Neural progenitor cell (in vitro differentiated cells): ENCODE measurements at regions not wholly inside any gene's neighbourhood (a gene's known extent, or its start where the extent isn't known, plus 50 kb on each side); places are given as distances from the start of the nearest gene placed in this dataset.

ENCODE experiments used
- DNase-seq: peaks from one replicate; pipeline ENCODE4 v3.0.0-alpha.2; 2016; ENCODE audit warnings: low spot score
- H2AFZ ChIP-seq: fragments of 200-600 bp; sonication (generic); replicated peaks from 2 replicates; pipeline ENCODE4 v1.6.1; 2016; ENCODE audit warnings: antibody characterized with exemption
- H3F3A ChIP-seq: fragments of 200-600 bp; sonication (generic); 2 replicates; pipeline ENCODE4 v1.6.1; 2016; ENCODE audit warnings: antibody characterized with exemption, low read depth
- H3K27ac ChIP-seq: fragments of 200-600 bp; sonication (generic); 2 replicates; pipeline ENCODE4 v1.5.1; 2016; ENCODE audit warnings: mild to moderate bottlenecking
- H3K27me3 ChIP-seq: fragments of 200-600 bp; sonication (generic); 2 replicates; pipeline ENCODE4 v1.6.1; 2016; ENCODE audit warnings: mild to moderate bottlenecking, moderate library complexity
- H3K36me3 ChIP-seq: fragments of 200-600 bp; sonication (generic); 2 replicates; pipeline ENCODE4 v1.5.1; 2016
- H3K4me1 ChIP-seq: fragments of 200-600 bp; sonication (generic); 2 replicates; pipeline ENCODE4 v1.6.1; 2016; ENCODE audit warnings: mixed run types
- H3K4me2 ChIP-seq: fragments of 200-600 bp; sonication (generic); 2 replicates; pipeline ENCODE4 v1.6.1; 2016
- H3K4me3 ChIP-seq: fragments of 200-600 bp; sonication (generic); 2 replicates; pipeline ENCODE4 v1.5.1; 2016
- H3K79me2 ChIP-seq: fragments of 200-600 bp; sonication (generic); 2 replicates; pipeline ENCODE4 v1.6.1; 2016; ENCODE audit warnings: low read depth
- H3K9ac ChIP-seq: fragments of 200-600 bp; sonication (generic); 2 replicates; pipeline ENCODE4 v1.6.1; 2016
- H3K9me3 ChIP-seq: fragments of 200-600 bp; sonication (generic); 2 replicates; pipeline ENCODE4 v1.5.1; 2016; ENCODE audit warnings: low read depth
- H4K20me1 ChIP-seq: fragments of 200-600 bp; sonication (generic); 2 replicates; pipeline ENCODE4 v1.6.1; 2016; ENCODE audit warnings: low read depth
- H3K27ac Mint-ChIP-seq: 3 replicates; pipeline ENCODE4 v1.8.0; 2021; ENCODE audit warnings: mixed read lengths
- H3K27me3 Mint-ChIP-seq: 2 replicates; pipeline ENCODE4 v1.8.0; 2022; ENCODE audit warnings: low read depth, mild to moderate bottlenecking, inconsistent platforms, moderate library complexity, mixed read lengths; ENCODE audit not compliant: insufficient read depth
- H3K36me3 Mint-ChIP-seq: 3 replicates; pipeline ENCODE4 v1.8.0; 2021; ENCODE audit warnings: mixed read lengths
- H3K4me1 Mint-ChIP-seq: 3 replicates; pipeline ENCODE4 v1.8.0; 2021; ENCODE audit warnings: mixed read lengths
- H3K4me3 Mint-ChIP-seq: 3 replicates; pipeline ENCODE4 v1.8.0; 2021; ENCODE audit warnings: mild to moderate bottlenecking, moderate library complexity, mixed read lengths
- H3K9me3 Mint-ChIP-seq: 3 replicates; pipeline ENCODE4 v1.8.0; 2020; ENCODE audit warnings: mixed read lengths
- EZH2 ChIP-seq: fragments of 200-600 bp; sonication (generic); IDR thresholded peaks from 2 replicates; pipeline ENCODE4 v1.6.1; 2017; ENCODE audit warnings: antibody characterized with exemption, mild to moderate bottlenecking, moderate library complexity
- EZH2phosphoT487 ChIP-seq: fragments of 200-600 bp; sonication (generic); IDR thresholded peaks from 2 replicates; pipeline ENCODE4 v1.6.1; 2017; ENCODE audit warnings: antibody characterized with exemption
- TF ChIP-seq, protein P1 (sequence below): fragments of 200-600 bp; sonication (generic); IDR thresholded peaks from 2 replicates; pipeline ENCODE4 v1.5.1; 2017; ENCODE audit warnings: antibody characterized with exemption, mild to moderate bottlenecking

DNA sequence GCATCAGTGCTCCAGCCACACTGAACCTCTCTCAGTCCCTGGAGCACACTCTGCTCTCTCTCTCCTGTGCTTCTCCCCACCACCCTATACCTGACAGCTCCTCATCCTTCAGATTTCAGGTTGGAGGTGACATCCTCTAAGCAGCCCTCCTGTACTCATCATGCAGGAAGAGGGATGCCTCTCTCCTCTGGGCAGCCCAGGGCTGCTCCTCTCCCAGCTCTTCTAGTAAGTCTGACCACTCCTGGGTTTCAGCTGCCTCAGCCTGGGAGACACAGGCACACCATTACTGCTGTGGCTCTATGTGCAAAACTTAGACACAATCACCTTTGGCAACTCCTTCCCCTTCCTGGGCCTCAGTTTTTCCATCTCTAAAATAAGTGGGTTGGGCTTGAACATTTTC lies 232.4 kb upstream of the BRINP1 start:
- peaks cover 17% of the 10 kb centered on the region for H3K4me1 ChIP-seq
- H3F3A ChIP-seq = no peaks in the 10 kb centered on the region
- DNase-seq = no peak
- H3K9ac ChIP-seq = no peak overlapping the region
- H3K27ac ChIP-seq = no peak overlapping the region
- TF ChIP-seq, protein P1, sequence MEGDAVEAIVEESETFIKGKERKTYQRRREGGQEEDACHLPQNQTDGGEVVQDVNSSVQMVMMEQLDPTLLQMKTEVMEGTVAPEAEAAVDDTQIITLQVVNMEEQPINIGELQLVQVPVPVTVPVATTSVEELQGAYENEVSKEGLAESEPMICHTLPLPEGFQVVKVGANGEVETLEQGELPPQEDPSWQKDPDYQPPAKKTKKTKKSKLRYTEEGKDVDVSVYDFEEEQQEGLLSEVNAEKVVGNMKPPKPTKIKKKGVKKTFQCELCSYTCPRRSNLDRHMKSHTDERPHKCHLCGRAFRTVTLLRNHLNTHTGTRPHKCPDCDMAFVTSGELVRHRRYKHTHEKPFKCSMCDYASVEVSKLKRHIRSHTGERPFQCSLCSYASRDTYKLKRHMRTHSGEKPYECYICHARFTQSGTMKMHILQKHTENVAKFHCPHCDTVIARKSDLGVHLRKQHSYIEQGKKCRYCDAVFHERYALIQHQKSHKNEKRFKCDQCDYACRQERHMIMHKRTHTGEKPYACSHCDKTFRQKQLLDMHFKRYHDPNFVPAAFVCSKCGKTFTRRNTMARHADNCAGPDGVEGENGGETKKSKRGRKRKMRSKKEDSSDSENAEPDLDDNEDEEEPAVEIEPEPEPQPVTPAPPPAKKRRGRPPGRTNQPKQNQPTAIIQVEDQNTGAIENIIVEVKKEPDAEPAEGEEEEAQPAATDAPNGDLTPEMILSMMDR = no peak
- TF ChIP-seq EZH2 = no peak
- no peak for TF ChIP-seq EZH2phosphoT487
- no peaks in the 10 kb centered on the region for H4K20me1 ChIP-seq
- no peaks in the 10 kb centered on the region for H3K79me2 ChIP-seq
- H3K27me3 Mint-ChIP-seq = no peaks in the 10 kb centered on the region
- no peak overlapping the region for H3K27ac Mint-ChIP-seq
- no peaks in the 10 kb centered on the region for H3K4me1 Mint-ChIP-seq
- no peak overlapping the region for H2AFZ ChIP-seq
- no peaks in the 10 kb centered on the region for H3K9me3 ChIP-seq
- no peaks in the 10 kb centered on the region for H3K36me3 Mint-ChIP-seq
- H3K36me3 ChIP-seq = no peaks in the 10 kb centered on the region
- H3K4me2 ChIP-seq = no peak overlapping the region
- H3K4me3 ChIP-seq = no peak overlapping the region
- no peak overlapping the region for H3K4me3 Mint-ChIP-seq
- H3K27me3 ChIP-seq = no peaks in the 10 kb centered on the region
- no peaks in the 10 kb centered on the region for H3K9me3 Mint-ChIP-seq

DNA sequence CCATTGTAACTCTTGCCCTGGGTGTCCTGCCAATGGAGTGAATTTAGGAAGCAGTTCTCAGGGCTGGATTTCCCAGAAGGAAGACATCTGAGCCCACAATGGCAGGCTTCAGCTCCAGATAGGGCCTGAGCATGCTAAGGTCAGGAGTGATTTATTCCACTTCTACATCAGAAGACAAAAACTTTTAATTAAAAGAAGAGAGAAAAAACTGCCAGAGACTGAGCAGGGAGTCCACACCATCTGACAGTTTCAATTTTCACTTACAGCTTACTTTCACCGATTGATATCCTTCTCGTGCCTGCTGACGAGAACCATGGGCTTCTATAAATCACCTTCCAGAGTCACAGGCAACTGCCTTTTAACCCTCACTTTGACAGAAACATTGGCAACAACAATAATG lies 228.3 kb upstream of the BRINP1 start:
- H3K9me3 Mint-ChIP-seq = no peaks in the 10 kb centered on the region
- Histone ChIP-seq H4K20me1 (no peaks in the 10 kb centered on the region), H3K4me2 (no peak overlapping the region), H3K4me1 (peaks cover 13% of the 10 kb centered on the region), H3K4me3 (no peak overlapping the region), H3K9ac (no peak overlapping the region), H3K9me3 (no peaks in the 10 kb centered on the region), H3K27ac (no peak overlapping the region), H3K79me2 (no peaks in the 10 kb centered on the region), H3F3A (no peaks in the 10 kb centered on the region), H2AFZ (no peak overlapping the region), H3K27me3 (no peaks in the 10 kb centered on the region), H3K36me3 (no peaks in the 10 kb centered on the region)
- no peaks in the 10 kb centered on the region for H3K4me1 Mint-ChIP-seq
- no peak overlapping the region for H3K27ac Mint-ChIP-seq
- TF ChIP-seq EZH2phosphoT487 (no peak), EZH2 (no peak)
- TF ChIP-seq, protein P1 = no peak
- no peaks in the 10 kb centered on the region for H3K36me3 Mint-ChIP-seq
- H3K27me3 Mint-ChIP-seq = no peaks in the 10 kb centered on the region
- no peak for DNase-seq
- H3K4me3 Mint-ChIP-seq = no peak overlapping the region

DNA sequence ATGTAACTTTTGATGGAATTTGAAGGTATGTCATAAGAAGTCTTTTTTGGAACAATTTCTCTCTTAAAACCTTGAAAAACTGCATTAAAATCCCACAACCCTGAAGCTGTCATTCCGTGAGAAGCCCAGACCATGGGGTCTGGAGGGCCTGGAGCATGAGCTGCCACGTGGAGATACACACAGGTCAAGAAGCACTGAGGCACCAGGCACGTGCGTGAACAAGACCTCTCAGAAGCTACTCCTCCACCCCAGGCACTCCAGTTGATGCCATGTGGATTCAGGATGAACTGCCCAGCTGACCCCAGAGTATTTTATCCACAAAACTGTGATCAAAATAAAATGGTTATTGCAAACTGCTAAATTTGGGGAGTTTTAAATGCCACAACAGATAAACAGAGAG lies 227.5 kb upstream of the BRINP1 start:
- no peak overlapping the region for H3K4me3 ChIP-seq
- H3F3A ChIP-seq = no peaks in the 10 kb centered on the region
- no peak overlapping the region for H3K27ac ChIP-seq
- H3K27me3 Mint-ChIP-seq = no peaks in the 10 kb centered on the region
- H3K9me3 Mint-ChIP-seq = no peaks in the 10 kb centered on the region
- TF ChIP-seq, protein P1 = no peak
- TF ChIP-seq EZH2phosphoT487 (no peak), EZH2 (no peak)
- no peak overlapping the region for H3K4me3 Mint-ChIP-seq
- H3K4me1 Mint-ChIP-seq = no peaks in the 10 kb centered on the region
- no peak overlapping the region for H2AFZ ChIP-seq
- H3K4me2 ChIP-seq = no peak overlapping the region
- H3K27ac Mint-ChIP-seq = no peak overlapping the region
- H3K9ac ChIP-seq = no peak overlapping the region
- H4K20me1 ChIP-seq = no peaks in the 10 kb centered on the region
- H3K36me3 ChIP-seq = no peaks in the 10 kb centered on the region
- no peaks in the 10 kb centered on the region for H3K9me3 ChIP-seq
- DNase-seq = no peak
- H3K79me2 ChIP-seq = no peaks in the 10 kb centered on the region
- no peaks in the 10 kb centered on the region for H3K36me3 Mint-ChIP-seq
- peaks cover 8% of the 10 kb centered on the region for H3K4me1 ChIP-seq
- H3K27me3 ChIP-seq = no peaks in the 10 kb centered on the region
